HG03060 (cell line): ENCODE measurements at regions not wholly inside any gene's neighbourhood (a gene's known extent, or its start where the extent isn't known, plus 50 kb on each side); places are given as distances from the start of the nearest gene placed in this dataset.

Source experiments
- ATAC-seq: cut with Tn5 transposase; IDR thresholded peaks from one replicate; pipeline ENCODE4 v1.9.1; 2021; ENCODE audit warnings: low read depth, moderate number of reproducible peaks; ENCODE audit not compliant: unreplicated experiment

GRCh38 chr20:7458459-7458858, 481.8 kb downstream of the HAO1 start:
- ATAC-seq, result no peak

- no peak for ATAC-seq
Measured at GRCh38 chr20:7459083-7459482, 481.2 kb downstream of the HAO1 start.

GRCh38 chr20:7463290-7463689, 477.0 kb downstream of the HAO1 start:
- no peak for ATAC-seq

DNA sequence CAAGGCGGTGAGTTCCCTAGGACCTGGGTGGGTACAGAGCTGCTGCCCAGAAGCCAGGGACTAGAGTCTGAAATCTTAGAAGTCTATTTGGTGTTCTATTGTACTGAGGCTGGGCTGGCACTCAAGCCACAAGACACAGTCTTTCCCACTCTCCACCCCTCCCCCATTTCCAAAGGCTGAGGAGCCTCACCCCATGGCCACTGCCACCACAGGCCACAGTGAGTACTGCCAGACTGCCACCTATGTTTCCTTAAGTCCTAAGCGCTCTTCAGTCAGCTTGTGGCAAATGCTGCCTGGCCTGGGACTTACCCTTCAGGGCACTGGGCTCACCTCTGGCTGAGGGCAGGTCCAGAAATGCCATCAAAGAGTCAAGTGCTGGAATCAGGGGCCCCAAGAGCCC, 469.3 kb downstream of the HAO1 start:
- no peak for ATAC-seq

GRCh38 chr20:7490288-7490687, 450.0 kb downstream of the HAO1 start:
- ATAC-seq, result no peak

GRCh38 chr20:7492257-7492656, 448.0 kb downstream of the HAO1 start:
- no peak for ATAC-seq

DNA sequence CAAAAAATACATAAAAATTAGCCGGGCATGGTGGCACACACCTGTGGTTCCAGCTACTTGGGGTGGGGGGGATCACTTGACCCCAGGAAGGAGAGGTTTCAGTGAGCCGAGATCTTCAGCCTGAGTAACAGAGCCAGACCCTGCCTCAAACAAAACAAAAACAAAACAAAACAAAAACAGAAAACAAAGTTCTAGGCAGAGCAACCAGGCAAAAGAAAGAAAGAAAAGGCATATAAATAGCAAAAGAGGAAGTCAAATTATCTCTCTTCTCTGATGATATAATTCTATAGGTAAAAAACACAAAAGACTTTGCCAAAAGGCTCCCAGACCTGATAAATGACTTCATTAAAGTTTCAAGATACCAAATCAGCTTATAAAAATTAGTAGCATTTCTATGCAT, 446.9 kb downstream of the HAO1 start:
- ATAC-seq, result no peak

GRCh38 chr20:7496394-7496991, 443.8 kb downstream of the HAO1 start:
- no peak for ATAC-seq

DNA sequence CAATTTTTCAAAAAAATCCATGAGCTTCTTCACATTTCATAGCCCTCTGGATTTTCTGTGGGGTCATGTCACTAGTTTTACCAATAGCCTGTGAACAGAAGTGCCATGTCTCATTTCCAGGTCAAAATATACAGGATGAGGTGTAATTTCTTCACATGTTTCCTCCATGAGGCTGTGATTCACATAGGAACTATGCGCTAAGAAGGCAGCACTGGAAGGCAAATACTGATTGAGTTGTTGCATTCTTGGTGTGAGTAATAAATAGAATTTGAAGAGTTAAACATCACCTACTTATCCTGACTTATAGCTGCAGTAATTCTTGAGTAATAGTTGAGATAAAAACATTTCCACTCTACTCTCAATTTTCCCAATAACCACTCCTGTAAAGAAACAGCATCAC, 442.3 kb downstream of the HAO1 start:
- ATAC-seq, result no peak

DNA sequence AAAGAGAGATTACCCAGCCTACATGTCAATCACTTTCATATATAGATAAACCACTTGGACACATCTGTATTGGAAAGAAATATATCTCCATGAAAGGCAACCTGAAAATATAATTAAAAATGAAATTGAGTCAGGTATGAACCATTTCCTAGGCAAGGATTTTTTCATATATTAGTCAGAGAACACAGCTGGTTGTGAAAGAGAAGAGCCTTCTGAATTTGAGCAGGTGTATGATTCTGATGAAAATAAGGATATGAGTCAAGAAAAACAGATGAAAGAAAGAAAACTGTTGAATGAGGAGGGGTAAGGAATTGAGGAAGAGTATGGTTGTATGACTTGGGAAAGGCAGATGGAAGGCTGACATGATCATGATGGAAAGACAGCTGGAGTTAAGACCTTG, 441.1 kb downstream of the HAO1 start:
- no peak for ATAC-seq

- no peak for ATAC-seq
Measured at GRCh38 chr20:7500231-7500663, 440.0 kb downstream of the HAO1 start.

DNA sequence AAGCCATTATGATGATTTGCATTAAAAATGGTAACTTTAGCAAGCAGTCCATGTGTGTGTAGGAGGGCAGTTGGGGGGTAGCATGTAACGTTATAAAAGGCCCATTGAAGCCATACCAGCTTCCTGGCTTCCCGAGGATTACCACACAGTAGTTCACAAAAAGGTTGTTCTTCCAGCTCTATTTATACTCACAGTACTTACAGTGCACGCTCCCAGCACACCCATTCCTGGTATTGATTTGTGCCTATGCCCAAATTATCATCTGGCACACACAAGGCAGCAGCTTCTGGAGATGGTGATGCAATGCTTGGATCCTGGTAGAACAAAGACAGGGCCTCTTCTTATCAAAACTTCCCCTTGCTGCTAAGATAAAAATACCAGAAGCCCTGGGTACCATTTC, 436.8 kb downstream of the HAO1 start:
- no peak for ATAC-seq

- ATAC-seq, result no peak
Measured at GRCh38 chr20:7505152-7505834, 435.0 kb downstream of the HAO1 start.

GRCh38 chr20:7505835-7506221, 434.4 kb downstream of the HAO1 start:
- ATAC-seq, result no peak

DNA sequence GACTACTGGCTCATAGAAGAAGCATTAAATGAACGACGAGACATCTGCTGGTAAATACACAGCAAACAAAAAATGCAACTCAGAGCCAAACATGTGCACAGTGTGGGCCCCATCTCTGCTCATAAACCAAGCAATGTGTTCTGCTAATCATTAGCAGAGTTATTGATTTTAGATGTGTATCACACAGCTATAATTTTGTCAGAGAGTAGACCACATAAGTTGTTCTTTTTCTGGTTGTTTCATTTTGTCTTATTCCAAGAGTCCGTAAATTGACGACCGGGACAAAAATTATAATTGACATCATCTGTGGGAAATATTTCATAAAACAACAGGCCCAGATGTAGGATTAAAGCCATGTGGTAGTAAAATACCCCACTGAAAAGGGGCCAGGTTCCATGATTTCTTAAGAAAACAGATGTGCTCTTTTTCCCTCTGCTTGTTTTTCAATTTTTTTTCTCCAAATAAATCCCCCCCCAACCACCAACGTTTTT, 423.6 kb downstream of the HAO1 start:
- ATAC-seq, result no peak

DNA sequence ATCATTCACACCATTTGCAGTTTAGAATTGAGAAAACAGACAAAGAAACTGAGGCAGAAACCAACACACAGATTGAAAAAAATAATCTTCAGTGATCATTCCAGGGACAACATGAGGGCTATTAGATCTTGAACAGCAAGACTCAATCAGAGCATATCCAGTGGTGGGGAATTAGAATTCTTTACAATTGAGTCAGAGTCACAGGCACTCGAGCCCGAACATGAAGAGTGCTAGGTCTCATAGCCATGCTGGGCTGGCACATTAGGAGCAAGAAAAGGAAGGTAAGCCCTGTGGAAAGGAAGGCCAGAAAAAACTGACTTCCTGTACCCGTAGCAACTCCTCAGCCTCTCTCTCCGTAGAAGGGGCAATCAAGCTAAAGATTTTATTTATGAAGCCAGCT, 419.9 kb downstream of the HAO1 start:
- ATAC-seq, result no peak

GRCh38 chr20:7523288-7523687, 417.0 kb downstream of the HAO1 start:
- no peak for ATAC-seq

- no peak for ATAC-seq
Measured at GRCh38 chr20:7540018-7540417, 400.2 kb downstream of the HAO1 start.

GRCh38 chr20:7540923-7541322, 399.3 kb downstream of the HAO1 start:
- no peak for ATAC-seq

- ATAC-seq, result no peak
Measured at GRCh38 chr20:7571101-7571500, 369.2 kb downstream of the HAO1 start.

DNA sequence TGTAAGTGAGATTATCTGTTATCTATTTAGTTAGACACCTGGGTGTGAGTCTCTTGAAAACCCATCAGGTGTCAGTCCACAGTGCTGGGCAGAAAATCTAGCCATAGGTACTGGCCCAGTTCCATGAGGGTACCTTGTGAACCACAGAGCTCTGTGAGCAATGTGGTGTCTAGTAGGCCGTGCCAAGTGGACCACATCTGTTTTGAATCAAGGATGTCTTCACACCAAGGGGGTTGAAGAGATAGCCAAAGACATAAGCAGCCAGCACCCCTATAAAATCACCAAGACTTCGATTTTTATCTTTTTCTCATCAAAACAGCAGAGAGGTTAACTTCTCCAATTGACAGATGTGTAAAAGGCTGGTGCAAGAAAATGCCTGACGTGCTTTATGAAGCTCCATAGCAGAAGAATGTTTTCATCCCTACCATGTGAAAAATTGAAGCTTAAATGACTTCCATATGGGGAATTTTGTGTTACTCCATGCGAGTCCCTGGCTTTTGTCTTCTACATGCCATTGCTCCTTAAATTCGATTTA, 368.7 kb downstream of the HAO1 start:
- ATAC-seq, result no peak

DNA sequence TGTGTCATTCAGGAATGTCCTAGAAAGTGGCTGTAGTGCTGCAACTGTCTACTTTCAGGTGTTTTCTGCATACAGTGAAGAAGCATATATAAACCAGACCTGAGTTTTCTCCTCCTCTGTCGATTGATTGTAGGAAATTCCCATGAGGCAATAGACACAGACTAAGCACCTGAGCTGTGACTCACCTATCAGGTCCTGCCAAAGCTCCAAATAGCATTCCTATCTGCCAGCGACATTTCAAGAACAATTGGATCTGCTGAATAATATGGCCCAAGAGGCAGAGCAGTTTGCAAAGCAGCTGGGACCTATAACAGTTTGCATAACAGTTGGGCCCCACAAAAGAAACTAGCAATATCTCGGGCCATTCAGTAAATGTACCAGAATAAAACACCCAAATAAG, 360.4 kb downstream of the HAO1 start:
- no peak for ATAC-seq
